Fibroblast of the aortic adventitia (primary cell): ENCODE measurements at regions not wholly inside any gene's neighbourhood (a gene's known extent, or its start where the extent isn't known, plus 50 kb on each side); places are given as distances from the start of the nearest gene placed in this dataset.

ENCODE experiments used
- DNase-seq: peaks from one replicate; pipeline ENCODE4 v3.0.0-alpha.2; 2010; ENCODE audit warnings: low read depth
- H3K4me3 ChIP-seq: 2 replicates; pipeline ENCODE4 v1.5.1; 2011; ENCODE audit warnings: low read depth, mild to moderate bottlenecking, control low read depth, low read length, moderate library complexity
- TF ChIP-seq, protein P1 (sequence below): IDR thresholded peaks from 2 replicates; pipeline ENCODE4 v1.5.1; 2011; ENCODE audit warnings: mild to moderate bottlenecking, low read length, control low read depth, inconsistent platforms; ENCODE audit not compliant: insufficient read depth

DNA sequence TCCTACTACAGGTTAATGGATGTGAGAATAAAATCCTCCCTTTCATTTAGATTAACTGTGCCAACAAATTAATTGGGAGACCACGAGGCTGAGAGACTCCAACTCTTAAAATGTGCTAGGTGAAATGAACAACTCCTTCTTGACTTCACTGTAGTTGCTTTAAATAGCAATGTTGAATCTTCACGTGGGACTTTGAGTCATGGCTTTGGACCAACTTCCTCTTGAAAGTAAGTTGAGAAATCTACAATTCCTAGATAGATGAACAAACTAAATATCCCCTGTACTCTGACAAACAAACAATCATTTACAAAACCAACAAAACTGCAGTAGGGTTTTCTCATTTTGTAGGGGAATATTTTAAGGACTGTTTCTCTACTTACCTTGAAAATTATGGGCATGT lies 291.9 kb upstream of the SPRED2 start:
- no peak overlapping the region for H3K4me3 ChIP-seq
- DNase-seq, result no peak
- TF ChIP-seq, protein P1, sequence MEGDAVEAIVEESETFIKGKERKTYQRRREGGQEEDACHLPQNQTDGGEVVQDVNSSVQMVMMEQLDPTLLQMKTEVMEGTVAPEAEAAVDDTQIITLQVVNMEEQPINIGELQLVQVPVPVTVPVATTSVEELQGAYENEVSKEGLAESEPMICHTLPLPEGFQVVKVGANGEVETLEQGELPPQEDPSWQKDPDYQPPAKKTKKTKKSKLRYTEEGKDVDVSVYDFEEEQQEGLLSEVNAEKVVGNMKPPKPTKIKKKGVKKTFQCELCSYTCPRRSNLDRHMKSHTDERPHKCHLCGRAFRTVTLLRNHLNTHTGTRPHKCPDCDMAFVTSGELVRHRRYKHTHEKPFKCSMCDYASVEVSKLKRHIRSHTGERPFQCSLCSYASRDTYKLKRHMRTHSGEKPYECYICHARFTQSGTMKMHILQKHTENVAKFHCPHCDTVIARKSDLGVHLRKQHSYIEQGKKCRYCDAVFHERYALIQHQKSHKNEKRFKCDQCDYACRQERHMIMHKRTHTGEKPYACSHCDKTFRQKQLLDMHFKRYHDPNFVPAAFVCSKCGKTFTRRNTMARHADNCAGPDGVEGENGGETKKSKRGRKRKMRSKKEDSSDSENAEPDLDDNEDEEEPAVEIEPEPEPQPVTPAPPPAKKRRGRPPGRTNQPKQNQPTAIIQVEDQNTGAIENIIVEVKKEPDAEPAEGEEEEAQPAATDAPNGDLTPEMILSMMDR, result no peak

DNA sequence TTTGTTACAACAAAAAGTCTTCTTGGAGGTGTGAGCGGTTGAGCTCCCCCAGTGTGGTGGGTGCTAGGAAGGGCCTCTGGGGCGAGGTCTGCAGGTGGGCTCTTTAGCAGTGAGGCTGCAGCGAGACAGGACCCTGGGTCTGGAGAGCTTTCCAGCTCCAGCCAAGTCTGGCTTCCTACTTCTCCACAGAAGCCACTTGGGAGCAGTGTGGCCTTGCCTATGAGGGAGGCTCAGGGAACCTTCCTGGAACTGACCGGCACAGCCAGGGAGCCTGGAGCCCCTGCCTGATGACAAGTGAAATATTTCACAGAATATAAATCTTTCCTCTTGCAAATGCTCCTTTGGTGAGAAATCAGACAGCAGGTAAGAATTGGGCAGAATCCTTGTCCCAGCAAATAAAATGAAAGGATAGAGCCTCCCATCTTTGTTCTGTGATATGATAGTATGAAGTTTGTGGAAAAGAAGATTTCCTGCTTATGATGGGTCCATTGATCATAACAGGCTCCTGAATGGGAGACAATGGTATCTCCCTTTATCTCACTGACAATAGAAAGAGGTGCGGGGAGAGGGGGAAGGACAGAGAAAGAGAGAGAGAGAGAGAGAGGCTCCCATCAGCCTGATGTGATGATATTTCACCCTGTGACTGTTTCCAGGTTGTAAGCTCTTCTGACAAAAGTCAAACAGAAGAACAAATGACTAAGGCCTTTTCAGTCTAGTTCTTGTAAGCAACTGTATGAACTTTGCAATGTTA lies 289.8 kb upstream of the SPRED2 start:
- no peak overlapping the region for H3K4me3 ChIP-seq
- no peak for DNase-seq
- TF ChIP-seq, protein P1, result no peak

DNA sequence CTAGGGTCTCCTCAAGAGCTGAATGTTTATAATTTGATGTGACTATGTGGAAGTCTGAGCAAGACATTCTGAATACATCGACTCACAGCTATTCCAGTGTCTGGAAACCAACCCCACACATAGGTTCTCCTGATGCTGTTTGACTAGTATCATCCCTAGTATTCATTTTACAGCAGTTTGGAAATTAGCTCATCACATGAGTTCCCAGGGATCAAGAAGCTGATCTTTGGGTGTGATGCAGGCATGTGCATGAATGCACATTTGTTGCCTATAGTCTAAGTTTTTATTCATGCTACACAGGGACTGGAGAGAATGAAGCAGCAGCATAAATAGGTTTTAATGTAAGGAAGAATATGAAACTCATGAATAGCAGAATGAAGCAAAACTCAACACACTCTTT lies 284.3 kb upstream of the SPRED2 start:
- no peak overlapping the region for H3K4me3 ChIP-seq
- no peak for DNase-seq
- TF ChIP-seq, protein P1, result no peak

DNA sequence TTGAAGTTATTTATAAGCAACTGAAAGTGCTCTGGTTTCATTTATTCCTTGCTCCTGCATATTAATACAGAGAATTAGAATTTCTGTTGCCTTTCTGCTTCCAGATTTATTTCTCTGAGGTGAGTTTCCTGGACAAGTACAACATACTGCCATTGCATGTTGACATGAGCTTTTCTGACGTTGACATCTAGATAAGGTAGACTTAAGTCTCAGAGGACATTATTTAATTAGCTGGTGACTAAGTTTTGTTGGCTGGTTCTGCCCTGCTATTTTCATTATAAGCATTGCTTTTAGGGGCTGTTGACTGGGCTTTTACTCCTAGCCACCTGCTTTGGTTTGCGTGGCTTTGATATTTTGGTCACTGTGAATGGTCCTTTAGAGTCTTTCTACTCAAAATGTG lies 282.9 kb upstream of the SPRED2 start:
- H3K4me3 ChIP-seq, result no peak overlapping the region
- TF ChIP-seq, protein P1, result no peak
- no peak for DNase-seq

DNA sequence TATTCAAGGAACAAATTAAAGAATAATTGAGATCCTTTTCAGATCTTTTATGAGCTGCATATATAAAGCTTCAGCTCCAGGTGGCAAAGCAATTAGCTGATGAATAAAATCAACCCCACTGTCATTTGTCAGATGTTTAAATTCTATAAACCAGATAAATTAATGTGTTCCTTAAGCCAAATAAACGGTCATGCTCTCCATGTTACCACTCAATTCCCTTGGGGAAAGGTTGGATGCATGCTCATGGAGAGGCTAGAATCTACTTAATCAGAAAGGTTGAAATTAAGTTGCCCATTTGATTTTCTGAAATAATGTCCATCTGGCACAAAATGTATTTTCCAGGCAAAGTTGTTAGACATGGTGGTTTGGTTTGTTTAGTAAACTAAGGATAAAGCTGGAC lies 282.5 kb upstream of the SPRED2 start:
- DNase-seq, result no peak
- TF ChIP-seq, protein P1, result no peak
- H3K4me3 ChIP-seq, result no peak overlapping the region

DNA sequence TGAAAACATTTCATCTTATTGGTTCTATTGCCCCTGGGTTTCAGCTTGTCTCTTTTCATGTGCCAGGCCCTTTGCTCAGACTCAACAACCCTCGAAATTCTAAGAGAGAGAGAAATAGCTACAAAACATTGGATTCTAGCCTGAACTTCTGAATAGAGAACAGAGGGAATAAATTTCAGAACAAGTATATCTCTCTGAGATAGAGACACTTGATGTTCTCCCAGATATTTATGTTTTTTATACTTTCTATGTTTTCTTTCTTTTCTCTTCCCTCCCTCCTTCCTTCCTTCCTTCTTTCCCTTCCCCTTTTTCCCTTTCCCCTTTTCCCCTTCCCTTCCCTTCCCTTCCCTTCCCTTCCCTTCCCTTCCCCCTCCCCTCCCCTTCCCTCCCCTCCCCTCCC lies 279.5 kb upstream of the SPRED2 start:
- TF ChIP-seq, protein P1, result no peak
- no peak for DNase-seq
- no peak overlapping the region for H3K4me3 ChIP-seq
